Calu3 (cell line): ENCODE measurements at regions not wholly inside any gene's neighbourhood (a gene's known extent, or its start where the extent isn't known, plus 50 kb on each side); places are given as distances from the start of the nearest gene placed in this dataset.

Experiments
- BruUV-seq: library from RNA; stranded (reverse); fragments of 400-500 nt; replicated peaks from 2 replicates; lab custom pipeline; 2021; lab: Mats Ljungman, UMichigan
- CTCF ChIA-PET: fragments of 300-600 bp; sonication (Branson Sonifier 250); formaldehyde crosslinking; loops from one replicate; lab custom pipeline; 2022; ENCODE audit warnings: antibody characterized with exemption; lab: Charles Lee
- DNase-seq: peaks from one replicate; pipeline ENCODE4 v3.0.0; 2022
- H3K27ac Mint-ChIP-seq: one replicate; pipeline ENCODE4 v1.8.0; 2022; ENCODE audit warnings: mixed read lengths; ENCODE audit not compliant: unreplicated experiment
- H3K27me3 Mint-ChIP-seq: one replicate; pipeline ENCODE4 v1.8.0; 2022; ENCODE audit warnings: mixed read lengths; ENCODE audit not compliant: unreplicated experiment
- H3K36me3 Mint-ChIP-seq: one replicate; pipeline ENCODE4 v1.8.0; 2022; ENCODE audit warnings: mild to moderate bottlenecking, moderate library complexity, mixed read lengths; ENCODE audit not compliant: insufficient read depth, unreplicated experiment
- H3K4me1 Mint-ChIP-seq: one replicate; pipeline ENCODE4 v1.8.0; 2022; ENCODE audit warnings: mild to moderate bottlenecking, low read depth, mixed read lengths; ENCODE audit not compliant: unreplicated experiment
- H3K4me3 Mint-ChIP-seq: one replicate; pipeline ENCODE4 v1.8.0; 2022; ENCODE audit warnings: mild to moderate bottlenecking, low read depth, moderate library complexity, mixed read lengths; ENCODE audit not compliant: unreplicated experiment
- H3K9me3 Mint-ChIP-seq: one replicate; pipeline ENCODE4 v1.8.0; 2022; ENCODE audit warnings: low read depth, mixed read lengths; ENCODE audit not compliant: unreplicated experiment
- CTCF ChIP-seq: fragments of 200-600 bp; IDR thresholded peaks from one replicate; pipeline ENCODE4 v1.8.0; 2022; ENCODE audit warnings: antibody characterized with exemption; ENCODE audit not compliant: unreplicated experiment
- intact Hi-C: fragments of 100-400 bp; cut with micrococcal nuclease; formaldehyde crosslinking; loops from one replicate; pipeline ENCODE4 v1.10.0; 2022; ENCODE audit not compliant: unreplicated experiment

- no peaks in the 10 kb centered on the region for H3K27me3 Mint-ChIP-seq
These were observed 274.3 kb downstream of the JRKL start for GRCh38 chr11:96664110-96664509.

GRCh38 chr11:96680211-96681018 is 290.6 kb downstream of the JRKL start:
- Mint-ChIP-seq H3K4me1 (no peaks in the 10 kb centered on the region), H3K4me3 (no peak overlapping the region), H3K9me3 (no peaks in the 10 kb centered on the region), H3K36me3 (no peaks in the 10 kb centered on the region), H3K27ac (no peak overlapping the region), H3K27me3 (peaks cover 12% of the 10 kb centered on the region)
- CTCF ChIA-PET = interaction anchor here (0.7 kb wide), 1 partner anchor 216 kb away, joined by 3 read pairs; no protein-coding TSS in a partner anchor
- DNase-seq = no peak
- no TSS peak for BruUV-seq
- intact Hi-C loops = no loop called here
- no peak for TF ChIP-seq CTCF

More at GRCh38 chr11:96664110-96664509, 274.3 kb downstream of the JRKL start:
- intact Hi-C loops = no loop called here
- no peaks in the 10 kb centered on the region for H3K9me3 Mint-ChIP-seq
- H3K27ac Mint-ChIP-seq = no peak overlapping the region
- CTCF ChIA-PET = no interaction called here
- no peak for TF ChIP-seq CTCF
- no peaks in the 10 kb centered on the region for H3K4me1 Mint-ChIP-seq
- DNase-seq = no peak
- BruUV-seq = no TSS peak
- H3K36me3 Mint-ChIP-seq = no peaks in the 10 kb centered on the region
- no peak overlapping the region for H3K4me3 Mint-ChIP-seq

- DNase-seq = no peak
- Mint-ChIP-seq H3K36me3 (no peaks in the 10 kb centered on the region), H3K27ac (no peak overlapping the region), H3K9me3 (no peaks in the 10 kb centered on the region), H3K4me1 (no peaks in the 10 kb centered on the region), H3K4me3 (no peak overlapping the region), H3K27me3 (peaks cover 12% of the 10 kb centered on the region)
- no peak for TF ChIP-seq CTCF
- CTCF ChIA-PET = interaction anchor here (0.7 kb wide), 1 partner anchor 216 kb away, joined by 3 read pairs; no protein-coding TSS in a partner anchor
- BruUV-seq = no TSS peak
- intact Hi-C loops = no loop called here
These were observed 291.4 kb downstream of the JRKL start for GRCh38 chr11:96681019-96681716.

- Mint-ChIP-seq H3K9me3 (no peaks in the 10 kb centered on the region), H3K27ac (no peak overlapping the region), H3K4me1 (no peaks in the 10 kb centered on the region), H3K4me3 (no peak overlapping the region), H3K27me3 (peaks cover 12% of the 10 kb centered on the region), H3K36me3 (no peaks in the 10 kb centered on the region)
- no peak for DNase-seq
- no TSS peak for BruUV-seq
- TF ChIP-seq CTCF = no peak
- intact Hi-C loops = no loop called here
- CTCF ChIA-PET = no interaction called here
These were observed 304.5 kb downstream of the JRKL start for GRCh38 chr11:96694338-96694737.
